ENCODE measurements at regions not wholly inside any gene's neighbourhood (a gene's known extent, or its start where the extent isn't known, plus 50 kb on each side); places are given as distances from the start of the nearest gene placed in this dataset.

DNA sequence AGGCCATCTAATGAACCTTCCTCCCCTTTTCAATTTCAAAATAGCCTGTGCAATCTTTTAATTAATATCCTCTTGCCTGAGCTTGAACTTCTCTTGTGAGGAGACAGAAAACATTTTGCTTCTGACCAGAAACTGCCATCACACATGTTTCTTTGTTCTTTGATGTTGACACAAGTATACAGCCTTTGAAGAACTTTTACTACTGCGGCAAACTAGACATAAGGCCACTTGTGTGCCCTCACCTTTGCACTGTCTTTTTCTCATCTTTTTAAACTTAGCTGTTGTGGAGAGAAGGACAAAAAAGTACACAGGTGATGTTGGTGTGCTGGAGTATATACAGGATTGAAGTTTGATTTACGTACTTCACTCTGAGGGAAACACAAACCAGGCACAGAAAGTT, 116.3 kb upstream of the C1GALT1C1 start:
- no peak for TF ChIP-seq CTCF (conservative IDR thresholded peaks at IDR 0.05; ENCODE audit: low read length)
- TF ChIP-seq EZH2phosphoT487 (IDR thresholded peaks at IDR 0.05; ENCODE audit: borderline replicate concordance): no peak

All from Loucy (cell line).